CD4-positive, alpha-beta memory T cell (primary cell): ENCODE measurements at regions not wholly inside any gene's neighbourhood (a gene's known extent, or its start where the extent isn't known, plus 50 kb on each side); places are given as distances from the start of the nearest gene placed in this dataset.

ENCODE experiments used
- CTCF ChIA-PET: fragments of 350-600 bp; sonication (Branson Sonifier 250); formaldehyde crosslinking; loops from one replicate; lab custom pipeline; 2021; ENCODE audit warnings: inconsistent platforms; ENCODE audit not compliant: partially characterized antibody; lab: Charles Lee
- POLR2A ChIA-PET: fragments of 350-600 bp; sonication (Branson Sonifier 250); formaldehyde crosslinking; loops from one replicate; lab custom pipeline; 2021; ENCODE audit not compliant: partially characterized antibody; lab: Charles Lee
- DNase-seq, 5 donors: peaks; one replicate each; pipeline versions ENCODE4 v3.0.0 to v3.0.0-alpha.2; 2020 to 2022; ENCODE audit warnings: mixed read lengths in 1 of 5
- H3K27ac ChIP-seq: one replicate; pipeline ENCODE4 v1.7.0; 2013; ENCODE audit warnings: low read depth, low read length
- H3K27me3 ChIP-seq: 2 replicates; pipeline ENCODE4 v1.7.0; 2013; ENCODE audit warnings: mild to moderate bottlenecking, low read length, moderate library complexity; ENCODE audit not compliant: insufficient read depth
- H3K36me3 ChIP-seq: 2 replicates; pipeline ENCODE4 v1.7.0; 2013; ENCODE audit warnings: mild to moderate bottlenecking, low read length, moderate library complexity; ENCODE audit not compliant: insufficient read depth
- H3K4me1 ChIP-seq: 2 replicates; pipeline ENCODE4 v1.7.0; 2013; ENCODE audit warnings: mild to moderate bottlenecking, low read length, moderate library complexity; ENCODE audit not compliant: insufficient read depth
- H3K4me3 ChIP-seq, 2 donors: one replicate each; pipeline ENCODE4 v1.7.0; 2013; ENCODE audit warnings: low read length in 2 of 2, mild to moderate bottlenecking in 1 of 2
- H3K9me3 ChIP-seq, 2 donors: one replicate each; pipeline ENCODE4 v1.7.0; 2013; ENCODE audit warnings: low read length in 2 of 2, control low read depth in 1 of 2; ENCODE audit not compliant: control insufficient read depth in 1 of 2
- H3K27ac Mint-ChIP-seq, 7 donors: one replicate each; pipeline ENCODE4 v1.8.0; 2020 to 2021; ENCODE audit warnings: mixed read lengths in 7 of 7, mild to moderate bottlenecking in 6 of 7, inconsistent platforms in 3 of 7, moderate library complexity in 3 of 7
- H3K27me3 Mint-ChIP-seq, 2 donors: one replicate each; pipeline ENCODE4 v1.8.0; 2020 to 2021; ENCODE audit warnings: mixed read lengths in 2 of 2
- H3K36me3 Mint-ChIP-seq, 2 donors: one replicate each; pipeline ENCODE4 v1.8.0; 2020 to 2021; ENCODE audit warnings: mixed read lengths in 2 of 2, inconsistent platforms in 1 of 2, mild to moderate bottlenecking in 1 of 2
- H3K4me1 Mint-ChIP-seq, 4 donors: one replicate each; pipeline ENCODE4 v1.8.0; 2020 to 2021; ENCODE audit warnings: mixed read lengths in 4 of 4, mild to moderate bottlenecking in 1 of 4
- H3K4me3 Mint-ChIP-seq, 8 donors: one replicate each; pipeline ENCODE4 v1.8.0; 2020 to 2021; ENCODE audit warnings: mixed read lengths in 8 of 8, mild to moderate bottlenecking in 7 of 8, moderate library complexity in 6 of 8, inconsistent platforms in 3 of 8
- H3K9me3 Mint-ChIP-seq, 8 donors: one replicate each; pipeline ENCODE4 v1.8.0; 2020 to 2021; ENCODE audit warnings: mixed read lengths in 8 of 8, mild to moderate bottlenecking in 5 of 8, inconsistent platforms in 3 of 8, moderate library complexity in 1 of 8
- intact Hi-C: fragments of 100-400 bp; cut with micrococcal nuclease; formaldehyde crosslinking; loops from one replicate; pipeline ENCODE4 v1.15.1; 2023

DNA sequence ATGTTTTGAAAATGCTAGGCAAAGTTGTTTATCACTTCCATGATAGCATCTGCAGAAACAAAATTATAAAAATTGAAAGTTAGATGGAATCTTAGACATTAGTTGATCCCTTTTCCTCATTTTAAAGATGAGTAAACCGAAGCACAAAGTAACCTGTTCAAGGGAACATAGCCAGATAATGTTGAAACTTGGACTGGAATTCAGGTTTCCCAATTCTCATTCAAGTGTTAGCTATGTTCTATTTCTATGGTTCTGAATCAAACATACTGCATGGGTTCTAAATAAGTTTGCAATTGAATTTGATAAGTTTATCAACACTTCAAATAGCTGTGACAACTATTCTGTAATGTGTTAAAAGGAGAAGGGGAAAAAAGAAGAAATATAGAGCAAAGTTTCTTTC is 122.4 kb upstream of the SOX5 start:
- no peak overlapping the region for H3K4me3 Mint-ChIP-seq
- no peak for DNase-seq
- H3K36me3 Mint-ChIP-seq = no peaks in the 10 kb centered on the region
- CTCF ChIA-PET = no interaction called here
- H3K9me3 Mint-ChIP-seq = peaks cover 0 to 7% (median under 1%) of the 10 kb centered on the region in 8 donors
- H3K4me3 ChIP-seq = no peak overlapping the region
- no peak overlapping the region for H3K27ac ChIP-seq
- H3K4me1 ChIP-seq = no peaks in the 10 kb centered on the region
- no peaks in the 10 kb centered on the region for H3K27me3 ChIP-seq
- no peak overlapping the region for H3K27ac Mint-ChIP-seq
- intact Hi-C loops = no loop called here
- no peaks in the 10 kb centered on the region for H3K36me3 ChIP-seq
- H3K4me1 Mint-ChIP-seq = no peaks in the 10 kb centered on the region
- POLR2A ChIA-PET = no interaction called here
- no peaks in the 10 kb centered on the region for H3K27me3 Mint-ChIP-seq
- no peaks in the 10 kb centered on the region for H3K9me3 ChIP-seq

DNA sequence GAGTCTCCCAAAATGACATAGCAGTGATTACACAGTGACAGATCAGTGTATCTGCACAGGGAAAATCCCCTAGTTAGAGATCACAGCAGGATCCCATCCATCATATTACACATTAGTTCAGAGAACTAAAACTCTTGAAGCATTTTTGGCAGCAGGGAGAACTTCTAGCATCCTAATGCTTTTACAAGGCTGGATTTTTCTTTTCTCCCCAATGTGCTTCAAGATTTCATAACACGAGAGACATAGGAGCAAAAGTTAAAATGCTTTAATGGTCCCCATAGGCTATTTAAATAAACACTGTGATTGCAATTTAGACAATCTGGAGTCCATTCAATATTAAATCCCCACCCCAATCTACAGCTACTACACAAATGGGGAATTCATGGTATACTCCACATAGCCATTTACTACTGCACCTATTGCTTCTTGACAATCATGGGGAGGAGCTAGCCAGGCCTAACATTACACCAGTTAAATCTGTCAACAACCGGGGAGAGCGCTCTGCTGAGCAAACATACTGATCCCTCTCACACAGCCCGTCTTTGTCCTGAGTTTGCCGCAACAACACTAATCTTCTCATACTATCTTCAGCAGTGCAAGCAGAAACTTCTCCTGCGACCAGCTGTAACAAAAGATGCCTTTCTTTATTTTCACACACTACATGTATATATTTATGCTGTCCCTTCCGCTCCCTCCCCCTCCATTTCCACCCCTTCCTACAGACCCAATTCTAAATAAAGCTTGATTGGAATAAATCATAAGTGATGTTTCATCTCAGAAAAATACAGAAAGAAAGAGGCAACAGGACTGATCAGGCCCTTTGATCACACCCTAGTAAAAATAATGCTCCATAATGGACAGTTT is 120.3 kb upstream of the SOX5 start:
- Mint-ChIP-seq H3K4me3 (no peak overlapping the region), H3K27ac (no peak overlapping the region), H3K36me3 (no peaks in the 10 kb centered on the region), H3K9me3 (peaks cover 0 to 7% (median under 1%) of the 10 kb centered on the region in 8 donors), H3K4me1 (no peaks in the 10 kb centered on the region), H3K27me3 (no peaks in the 10 kb centered on the region)
- Histone ChIP-seq H3K27ac (no peak overlapping the region), H3K27me3 (no peaks in the 10 kb centered on the region), H3K4me1 (no peaks in the 10 kb centered on the region), H3K36me3 (no peaks in the 10 kb centered on the region), H3K9me3 (no peaks in the 10 kb centered on the region), H3K4me3 (no peak overlapping the region)
- intact Hi-C loops = no loop called here
- DNase-seq = no peak
- ChIA-PET POLR2A (no interaction called here), CTCF (no interaction called here)

DNA sequence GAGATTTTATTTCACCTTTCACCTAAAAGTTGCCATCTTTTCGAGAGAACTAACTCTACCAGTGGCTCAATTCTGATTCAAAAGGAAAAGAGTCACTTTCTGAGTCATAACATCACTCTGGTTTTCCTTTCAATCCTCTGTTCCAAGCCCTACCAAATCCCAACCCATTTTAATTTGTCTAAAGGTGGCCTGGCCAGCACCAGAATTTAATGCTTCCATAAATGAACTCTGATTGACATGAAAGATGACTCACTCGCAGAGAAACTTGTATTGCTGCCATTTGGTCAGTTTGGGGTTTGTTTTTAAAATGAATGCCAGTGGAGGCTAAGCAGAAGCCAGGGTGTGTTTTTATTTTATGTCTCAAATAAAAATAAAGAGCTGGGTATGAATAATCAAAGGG is 117.4 kb upstream of the SOX5 start:
- H3K27ac Mint-ChIP-seq = no peak overlapping the region
- no peak overlapping the region for H3K4me3 Mint-ChIP-seq
- intact Hi-C loops = no loop called here
- Histone ChIP-seq H3K4me3 (no peak overlapping the region), H3K36me3 (no peaks in the 10 kb centered on the region), H3K27ac (no peak overlapping the region), H3K27me3 (no peaks in the 10 kb centered on the region), H3K9me3 (no peaks in the 10 kb centered on the region), H3K4me1 (no peaks in the 10 kb centered on the region)
- CTCF ChIA-PET = no interaction called here
- H3K36me3 Mint-ChIP-seq = no peaks in the 10 kb centered on the region
- no peaks in the 10 kb centered on the region for H3K4me1 Mint-ChIP-seq
- H3K9me3 Mint-ChIP-seq = peaks cover 0 to 2% (median 0%) of the 10 kb centered on the region in 8 donors
- H3K27me3 Mint-ChIP-seq = no peaks in the 10 kb centered on the region
- DNase-seq = no peak
- POLR2A ChIA-PET = no interaction called here

DNA sequence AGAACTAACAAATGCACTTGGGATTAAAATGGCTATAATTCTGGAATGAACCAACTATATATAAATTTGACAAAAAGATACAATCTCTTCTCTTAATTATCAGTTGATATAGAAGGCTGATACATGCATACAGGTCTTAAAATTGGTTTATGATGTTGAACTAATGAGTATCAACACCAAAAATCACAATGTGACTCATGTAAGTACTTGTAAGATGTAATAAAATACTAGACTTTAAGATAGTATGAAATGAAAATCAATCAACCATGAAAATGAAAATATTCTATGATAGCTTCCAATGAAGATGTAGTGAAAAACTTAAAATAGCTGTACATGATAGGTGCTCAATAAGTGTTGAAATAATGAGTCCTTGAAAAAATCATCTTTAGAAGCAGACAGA is 116.6 kb upstream of the SOX5 start:
- H3K9me3 ChIP-seq = no peaks in the 10 kb centered on the region
- CTCF ChIA-PET = no interaction called here
- intact Hi-C loops = no loop called here
- no peaks in the 10 kb centered on the region for H3K36me3 ChIP-seq
- no peak for DNase-seq
- no peak overlapping the region for H3K27ac ChIP-seq
- peaks cover 0 to 2% (median 0%) of the 10 kb centered on the region in 8 donors for H3K9me3 Mint-ChIP-seq
- no peaks in the 10 kb centered on the region for H3K4me1 Mint-ChIP-seq
- POLR2A ChIA-PET = no interaction called here
- no peak overlapping the region for H3K4me3 ChIP-seq
- H3K36me3 Mint-ChIP-seq = no peaks in the 10 kb centered on the region
- H3K27me3 ChIP-seq = no peaks in the 10 kb centered on the region
- no peak overlapping the region for H3K27ac Mint-ChIP-seq
- H3K4me1 ChIP-seq = no peaks in the 10 kb centered on the region
- H3K27me3 Mint-ChIP-seq = no peaks in the 10 kb centered on the region
- no peak overlapping the region for H3K4me3 Mint-ChIP-seq

DNA sequence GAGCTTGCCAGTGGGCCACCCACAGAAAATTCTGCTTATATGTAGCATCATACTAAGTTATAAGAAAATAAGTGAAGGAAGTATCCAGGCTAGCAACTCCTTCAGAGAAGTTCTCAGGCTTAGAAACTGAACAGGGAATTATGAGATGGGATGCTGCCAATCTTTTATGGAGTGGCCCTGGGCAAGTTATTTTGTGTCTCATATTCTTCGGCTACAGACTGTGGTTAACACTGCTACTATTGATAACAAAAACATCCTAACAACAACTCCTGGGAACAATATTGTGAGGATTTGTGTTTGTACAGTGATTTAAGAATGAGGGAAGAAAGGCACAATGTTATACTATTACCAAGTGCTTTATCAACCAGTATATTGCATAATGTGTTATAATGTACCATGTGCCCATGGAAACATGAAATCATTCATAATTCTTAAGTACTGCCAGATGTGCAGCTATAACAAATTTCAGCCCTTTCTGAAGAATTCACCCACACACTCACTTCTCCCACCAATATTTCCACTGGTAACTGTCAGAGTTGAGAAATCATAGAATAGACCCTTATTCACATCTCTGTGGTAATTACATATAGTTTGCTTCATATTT is 113.3 kb upstream of the SOX5 start:
- Histone ChIP-seq H3K4me1 (no peaks in the 10 kb centered on the region), H3K27ac (no peak overlapping the region), H3K27me3 (no peaks in the 10 kb centered on the region), H3K9me3 (no peaks in the 10 kb centered on the region), H3K36me3 (no peaks in the 10 kb centered on the region), H3K4me3 (no peak overlapping the region)
- intact Hi-C loops = no loop called here
- no peaks in the 10 kb centered on the region for H3K27me3 Mint-ChIP-seq
- POLR2A ChIA-PET = no interaction called here
- CTCF ChIA-PET = no interaction called here
- DNase-seq = no peak
- H3K36me3 Mint-ChIP-seq = no peaks in the 10 kb centered on the region
- H3K4me1 Mint-ChIP-seq = no peaks in the 10 kb centered on the region
- no peak overlapping the region for H3K27ac Mint-ChIP-seq
- H3K4me3 Mint-ChIP-seq = no peak overlapping the region
- peaks cover 0 to 3% (median 0%) of the 10 kb centered on the region in 8 donors for H3K9me3 Mint-ChIP-seq

DNA sequence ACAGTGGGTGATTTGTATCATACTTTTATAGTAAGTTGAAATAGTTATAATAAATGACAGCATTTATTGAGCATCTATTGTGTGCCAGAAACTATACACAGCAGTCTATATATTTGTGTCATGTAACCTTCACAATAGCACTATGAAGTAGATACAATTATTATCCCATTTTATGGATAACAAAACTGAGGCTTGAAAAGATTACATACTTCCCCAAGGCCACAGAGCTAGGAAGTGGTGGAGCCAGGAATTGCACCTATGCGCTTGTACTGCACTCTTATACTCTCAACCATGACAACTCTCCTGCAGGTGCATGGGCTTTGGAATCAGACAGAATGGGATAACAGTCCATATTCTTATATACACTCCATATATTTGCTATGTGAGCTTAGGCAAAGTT is 110.6 kb upstream of the SOX5 start:
- ChIA-PET CTCF (no interaction called here), POLR2A (no interaction called here)
- H3K9me3 ChIP-seq = no peaks in the 10 kb centered on the region
- no peak overlapping the region for H3K4me3 ChIP-seq
- no peaks in the 10 kb centered on the region for H3K27me3 ChIP-seq
- no peaks in the 10 kb centered on the region for H3K36me3 ChIP-seq
- intact Hi-C loops = no loop called here
- Mint-ChIP-seq H3K36me3 (no peaks in the 10 kb centered on the region), H3K9me3 (peaks cover 0 to 6% (median 0%) of the 10 kb centered on the region in 8 donors), H3K27me3 (no peaks in the 10 kb centered on the region), H3K4me1 (no peaks in the 10 kb centered on the region), H3K27ac (no peak overlapping the region), H3K4me3 (no peak overlapping the region)
- no peak for DNase-seq
- H3K4me1 ChIP-seq = no peaks in the 10 kb centered on the region
- no peak overlapping the region for H3K27ac ChIP-seq

DNA sequence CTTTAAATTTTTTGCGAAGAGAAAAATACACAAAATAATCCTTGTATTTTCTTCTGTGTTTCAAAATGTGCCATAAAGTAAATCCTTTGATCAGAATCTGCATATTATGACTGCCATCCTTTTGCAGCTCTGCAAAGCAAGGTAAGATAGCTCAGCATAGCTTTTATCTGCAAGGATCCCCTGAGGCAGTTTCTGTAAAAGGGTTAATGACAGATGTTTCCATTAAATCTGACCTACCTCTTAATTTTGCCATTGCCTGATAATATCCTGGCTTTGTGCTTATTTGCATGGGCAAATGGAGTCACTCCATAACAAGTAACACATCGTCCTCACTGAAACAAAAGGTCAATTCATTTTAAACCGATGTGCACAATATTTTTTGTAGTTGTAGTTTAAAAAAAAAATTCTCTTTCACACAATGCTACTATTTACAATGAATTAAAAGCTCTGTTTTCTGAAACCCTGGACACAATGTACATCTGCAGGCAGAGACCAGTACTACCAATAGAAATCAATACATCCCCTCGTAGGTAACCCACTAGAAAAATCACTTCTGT is 108.5 kb upstream of the SOX5 start:
- H3K4me3 Mint-ChIP-seq = no peak overlapping the region
- no peak overlapping the region for H3K27ac Mint-ChIP-seq
- H3K27me3 Mint-ChIP-seq = no peaks in the 10 kb centered on the region
- no peaks in the 10 kb centered on the region for H3K4me1 Mint-ChIP-seq
- peaks cover 0 to 10% (median 2%) of the 10 kb centered on the region in 8 donors for H3K9me3 Mint-ChIP-seq
- intact Hi-C loops = no loop called here
- Histone ChIP-seq H3K27me3 (no peaks in the 10 kb centered on the region), H3K36me3 (no peaks in the 10 kb centered on the region), H3K4me1 (no peaks in the 10 kb centered on the region), H3K9me3 (no peaks in the 10 kb centered on the region), H3K4me3 (no peak overlapping the region), H3K27ac (no peak overlapping the region)
- no peaks in the 10 kb centered on the region for H3K36me3 Mint-ChIP-seq
- ChIA-PET POLR2A (no interaction called here), CTCF (interaction anchor here (1.5 kb wide), 1 partner anchor 17 kb away, joined by 3 read pairs; no protein-coding TSS in a partner anchor)
- DNase-seq = no peak
